ENCODE measurements at regions not wholly inside any gene's neighbourhood (a gene's known extent, or its start where the extent isn't known, plus 50 kb on each side); places are given as distances from the start of the nearest gene placed in this dataset.

DNA sequence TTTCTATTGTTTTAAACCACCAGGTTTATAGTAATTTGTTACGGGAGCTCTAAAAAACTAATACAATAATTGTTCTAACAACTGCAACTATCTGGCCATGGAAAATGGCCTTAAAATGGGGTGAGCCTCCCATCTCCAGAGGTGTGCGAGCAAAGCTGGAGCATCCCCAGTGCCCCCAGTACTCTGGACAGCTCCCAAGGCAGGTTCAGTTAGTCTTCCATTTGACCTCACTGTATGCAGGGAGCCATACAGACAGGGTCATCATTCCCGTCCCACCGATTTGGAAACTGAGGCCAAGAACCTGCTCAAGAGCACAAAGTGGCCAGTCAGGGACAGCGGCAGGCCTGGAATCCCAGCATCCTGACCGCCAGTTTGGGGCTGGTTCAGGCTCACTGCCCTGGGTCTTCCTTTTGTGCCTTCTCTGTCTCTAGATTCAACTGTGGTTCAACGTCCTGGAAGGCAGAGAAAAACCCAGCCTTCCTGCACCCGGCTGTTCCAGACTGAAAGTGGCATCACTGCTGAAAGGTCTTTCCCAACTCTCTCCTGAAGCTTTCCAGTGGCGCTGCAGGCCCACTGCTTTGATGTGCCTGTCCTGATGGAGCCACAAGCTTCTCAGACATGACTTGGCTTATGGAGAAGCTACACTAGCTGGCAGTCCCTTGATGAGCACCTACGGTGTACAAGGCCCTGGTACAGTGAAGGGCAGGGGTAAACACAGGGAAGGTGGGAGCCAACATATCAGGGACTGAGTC is 76.6 kb upstream of the LINGO1 start:
- no peak for DNase-seq (ENCODE audit: low spot score)

DNA sequence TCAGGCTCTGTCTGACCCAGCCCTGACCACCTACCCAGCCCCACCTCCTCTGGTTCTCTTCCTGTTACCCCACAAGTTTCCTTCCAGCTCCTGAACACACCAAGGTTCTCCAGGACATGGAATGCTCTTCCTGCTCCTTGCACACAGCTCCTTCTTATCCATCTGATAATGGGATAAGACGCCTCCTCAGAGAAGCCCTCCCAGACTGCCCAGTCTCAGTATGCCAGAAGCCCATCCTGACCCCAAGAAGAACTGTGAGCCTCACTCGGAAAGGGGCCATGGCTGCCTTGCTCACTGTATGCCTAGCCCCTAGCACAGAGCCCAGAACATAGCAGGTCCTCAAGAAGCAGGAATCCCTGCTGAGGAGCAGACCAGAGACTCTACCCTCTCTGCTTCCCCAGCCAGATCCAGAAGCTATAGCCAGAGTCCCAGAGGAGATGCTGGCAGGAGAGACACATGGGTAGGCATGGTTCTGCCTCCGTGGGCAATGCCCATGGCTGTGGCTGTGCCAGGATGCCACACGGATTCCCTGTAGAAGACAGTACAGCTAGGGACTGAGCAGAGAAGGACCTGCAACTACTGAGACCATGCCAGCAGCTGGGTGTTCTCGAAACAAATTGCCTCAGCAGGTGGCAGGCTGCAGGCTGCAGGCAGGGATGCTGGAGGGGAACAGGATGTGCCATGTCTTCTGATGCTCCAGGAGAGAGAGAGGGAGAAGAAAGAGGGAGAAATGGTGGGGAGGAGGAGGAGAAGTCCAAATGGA is 74.0 kb upstream of the LINGO1 start:
- DNase-seq (ENCODE audit: low spot score), result no peak

DNA sequence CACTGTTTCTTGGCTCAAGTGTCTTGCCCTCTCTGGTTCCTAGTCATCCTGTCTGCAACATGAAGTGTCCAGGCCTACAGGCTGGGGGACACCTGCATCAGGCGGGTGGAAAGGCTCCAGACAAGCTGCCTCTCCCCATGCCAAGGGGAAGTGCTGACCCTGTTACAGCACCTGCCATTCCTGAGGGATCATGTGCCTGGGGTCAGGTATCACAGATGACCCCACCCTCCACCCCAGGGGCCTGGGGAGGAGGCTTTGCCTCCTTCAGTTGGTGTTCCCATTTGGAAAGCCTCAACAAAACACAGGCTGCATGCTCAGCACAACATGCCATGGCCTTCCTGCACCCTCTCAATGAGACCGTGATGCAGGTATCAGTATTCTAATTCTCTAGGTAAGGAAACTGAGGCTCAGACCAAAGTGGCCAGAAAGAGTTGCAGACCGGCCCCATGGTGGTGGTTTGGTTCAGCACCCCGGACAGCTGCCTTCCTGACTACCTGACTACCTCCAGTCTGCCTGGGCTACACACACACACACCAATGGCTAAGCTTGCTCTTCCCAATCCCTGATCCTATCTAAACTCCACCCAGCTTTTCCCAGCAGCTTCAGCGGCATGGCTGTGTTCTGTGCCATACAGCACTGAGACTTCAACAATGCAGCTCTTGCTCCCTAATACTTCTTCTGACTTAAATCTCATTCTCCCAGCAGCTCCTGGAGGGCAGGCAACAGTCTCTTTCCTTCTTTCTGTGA is 69.7 kb upstream of the LINGO1 start:
- DNase-seq (ENCODE audit: low spot score), result peak; percentile 47

DNA sequence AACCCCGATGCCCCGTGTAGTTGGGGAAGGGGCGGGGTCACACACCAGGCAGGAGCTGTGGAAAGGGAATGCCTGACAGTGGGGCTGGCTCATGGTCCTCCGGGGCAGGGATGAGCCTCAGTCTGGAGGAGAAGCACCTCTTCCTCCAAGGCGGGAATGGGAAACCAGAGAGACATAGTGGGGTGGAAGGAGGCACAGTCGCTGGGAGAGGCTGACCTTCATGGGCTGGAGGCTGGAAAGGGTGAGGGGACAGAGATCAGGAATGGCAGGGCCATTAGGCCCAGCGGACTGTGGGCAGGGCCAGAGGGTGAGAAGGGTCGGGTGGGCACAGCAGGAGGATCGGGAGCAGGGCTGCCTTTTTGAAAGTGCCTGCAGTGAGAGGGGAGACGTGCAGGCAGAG is 65.8 kb upstream of the LINGO1 start:
- DNase-seq (ENCODE audit: low spot score), result no peak

DNA sequence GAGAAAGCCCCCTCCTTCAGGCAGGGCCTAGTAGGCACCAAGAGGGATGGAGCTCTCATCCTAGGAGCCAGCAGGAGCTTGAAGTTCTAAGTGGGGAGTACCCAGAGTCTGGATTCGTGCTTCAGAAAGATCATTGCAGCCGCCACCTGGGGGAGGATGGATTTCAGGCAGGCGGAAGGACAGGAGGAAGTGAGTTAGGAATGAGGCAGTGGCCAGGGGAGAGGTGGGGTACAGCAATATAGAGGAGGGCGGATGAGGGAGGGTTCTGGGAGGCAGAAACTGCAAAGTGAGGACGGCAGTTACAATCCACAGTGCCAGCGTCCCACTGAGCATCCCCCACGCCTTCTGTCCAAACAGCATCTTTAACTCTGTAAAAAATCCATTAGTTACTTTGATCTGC is 65.2 kb upstream of the LINGO1 start:
- no peak for DNase-seq (ENCODE audit: low spot score)

DNA sequence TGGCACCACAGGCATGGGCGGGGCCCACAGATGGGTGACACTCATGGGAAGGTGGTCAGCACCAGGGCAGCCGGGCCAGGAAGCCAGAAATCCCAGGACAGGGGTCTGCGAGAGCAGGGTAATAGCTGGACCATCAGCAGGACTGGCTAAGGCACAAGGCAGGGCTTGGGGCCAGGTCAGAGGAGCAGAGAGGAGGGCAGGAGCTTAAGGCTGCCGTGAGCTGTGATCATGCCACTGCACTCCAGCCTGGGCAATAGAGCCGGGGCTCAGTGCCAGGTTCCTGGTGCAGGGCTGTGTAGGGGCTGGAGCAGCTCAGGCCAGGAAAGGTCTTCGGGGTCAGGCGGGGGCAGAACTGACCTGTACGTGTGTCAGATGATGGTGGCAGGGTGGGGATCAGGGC is 64.2 kb upstream of the LINGO1 start:
- no peak for DNase-seq (ENCODE audit: low spot score)

DNA sequence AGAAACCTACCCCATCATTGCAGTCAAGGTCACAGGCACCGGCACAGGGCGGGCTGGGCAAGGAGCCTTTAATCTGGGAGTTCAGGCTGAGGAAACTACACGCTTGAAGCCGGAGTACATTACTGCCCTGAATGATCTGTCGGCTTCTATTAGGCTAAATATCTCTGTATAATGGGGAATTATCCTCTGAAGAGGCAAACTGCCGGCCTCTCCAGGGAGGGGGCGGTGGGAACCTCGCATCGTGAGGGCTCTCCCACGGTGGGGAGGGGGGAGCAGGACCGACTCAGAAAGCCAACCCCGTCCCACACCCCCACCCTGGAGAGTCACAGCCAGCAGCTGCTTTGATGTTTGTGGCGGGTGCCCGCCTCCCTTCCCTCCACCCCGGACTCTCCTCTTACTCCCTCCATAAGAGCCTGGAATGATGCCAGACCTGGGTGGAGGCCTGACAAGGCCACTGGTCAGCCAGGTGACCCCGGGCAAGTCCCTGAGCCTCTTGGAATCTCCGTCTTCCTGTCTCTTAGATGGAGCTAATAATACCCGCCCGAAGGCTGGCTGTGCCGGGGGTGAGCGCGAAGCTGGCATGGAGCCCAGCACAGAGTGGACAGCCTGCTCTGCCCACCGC is 63.4 kb upstream of the LINGO1 start:
- DNase-seq (ENCODE audit: low spot score), result no peak

DNA sequence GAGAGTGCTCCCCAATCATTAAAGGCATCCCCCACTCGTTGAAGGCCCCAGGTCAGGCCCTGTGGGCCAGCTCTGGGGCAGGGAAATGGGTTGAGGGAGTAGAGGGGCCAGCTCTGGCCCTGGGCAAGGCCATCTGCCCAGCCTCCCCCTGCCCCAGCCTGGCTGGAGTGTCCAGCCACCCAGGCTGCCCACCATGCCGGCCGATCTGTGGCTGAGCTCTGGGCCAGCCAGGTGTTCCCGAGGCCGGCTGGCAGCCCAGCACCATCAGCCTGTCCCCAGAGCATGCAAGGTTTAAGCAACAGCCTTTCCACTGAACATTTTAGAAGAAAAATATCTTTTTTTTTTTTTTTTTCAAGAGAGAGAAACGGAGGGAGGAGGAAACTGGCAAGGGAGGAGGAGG is 62.8 kb upstream of the LINGO1 start:
- DNase-seq (ENCODE audit: low spot score), result no peak

DNA sequence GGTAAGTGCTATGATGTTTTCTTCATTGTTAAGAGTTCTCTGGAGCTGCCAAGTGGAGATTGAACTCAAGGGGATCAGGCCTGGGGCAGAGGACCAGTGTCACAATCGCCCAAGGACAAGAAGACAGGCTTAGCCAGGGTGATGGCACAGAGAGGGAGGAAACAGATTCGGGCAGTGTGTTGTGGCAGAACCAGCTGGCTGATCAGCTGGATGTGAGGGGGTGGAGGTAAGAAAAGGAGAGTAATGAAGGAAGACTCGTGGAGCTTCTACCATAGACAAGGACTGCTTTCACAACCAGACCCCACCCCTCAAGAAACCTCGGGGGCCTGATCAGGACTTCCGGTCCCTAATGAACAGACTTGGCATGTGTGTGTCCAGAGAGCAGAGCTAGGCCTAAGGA is 60.9 kb upstream of the LINGO1 start:
- DNase-seq (ENCODE audit: low spot score), result no peak

DNA sequence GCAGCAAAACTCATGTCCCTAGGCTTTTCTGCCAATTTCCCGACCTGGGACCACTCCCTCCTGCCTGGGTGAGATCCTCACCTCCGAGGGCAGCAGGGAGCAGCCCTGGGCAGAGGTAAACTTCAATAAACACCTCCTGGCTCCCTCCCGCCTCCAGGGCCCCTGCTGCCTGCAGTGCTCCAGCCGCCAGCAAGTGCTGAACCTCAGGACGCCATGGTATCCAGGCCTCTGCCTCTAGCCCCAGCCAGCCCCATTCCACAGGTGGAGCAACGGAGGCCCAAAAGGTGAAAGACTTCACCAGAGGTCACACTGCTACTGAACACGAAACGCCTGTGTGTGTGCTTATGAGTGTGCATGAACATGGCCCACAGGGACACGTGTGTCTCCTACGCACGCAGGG is 59.9 kb upstream of the LINGO1 start:
- no peak for DNase-seq (ENCODE audit: low spot score)

DNA sequence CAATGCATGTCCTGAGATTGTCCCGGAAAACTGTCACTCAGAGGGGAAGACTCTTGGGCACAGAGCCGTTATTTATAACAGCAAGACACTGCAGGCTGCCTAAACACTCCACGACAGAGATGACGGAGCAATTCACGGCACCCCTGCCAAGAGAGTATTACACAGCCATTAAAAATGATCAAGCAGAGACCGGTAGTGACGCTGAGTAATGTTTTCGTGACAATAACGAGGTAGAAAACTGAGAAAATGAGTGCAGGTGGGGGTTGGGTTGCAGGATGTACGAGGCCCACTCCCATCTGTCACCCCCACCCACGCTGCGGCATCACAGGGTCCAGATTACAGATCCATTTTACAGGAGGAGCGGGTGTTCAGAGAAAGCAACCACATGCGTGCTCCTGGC is 58.9 kb upstream of the LINGO1 start:
- no peak for DNase-seq (ENCODE audit: low spot score)

DNA sequence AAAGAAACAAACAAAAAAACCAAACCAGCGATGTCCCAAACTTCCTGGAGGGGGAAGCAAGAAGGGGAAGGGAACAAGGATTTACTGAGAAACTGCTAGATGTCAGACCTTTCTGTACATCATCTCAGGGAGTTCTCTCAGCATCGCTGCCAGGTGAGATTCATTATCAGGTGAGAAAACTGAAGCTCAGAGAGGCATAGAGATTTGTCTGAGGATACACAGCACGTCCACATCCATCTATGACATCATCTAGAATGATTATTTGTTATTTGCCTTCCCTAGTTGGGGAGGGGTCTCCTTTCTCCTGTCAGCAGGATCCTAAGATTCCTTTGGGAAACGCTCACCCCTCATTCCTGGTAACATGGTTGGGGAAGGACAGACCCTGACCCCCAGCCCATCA is 57.1 kb upstream of the LINGO1 start:
- no peak for DNase-seq (ENCODE audit: low spot score)

DNA sequence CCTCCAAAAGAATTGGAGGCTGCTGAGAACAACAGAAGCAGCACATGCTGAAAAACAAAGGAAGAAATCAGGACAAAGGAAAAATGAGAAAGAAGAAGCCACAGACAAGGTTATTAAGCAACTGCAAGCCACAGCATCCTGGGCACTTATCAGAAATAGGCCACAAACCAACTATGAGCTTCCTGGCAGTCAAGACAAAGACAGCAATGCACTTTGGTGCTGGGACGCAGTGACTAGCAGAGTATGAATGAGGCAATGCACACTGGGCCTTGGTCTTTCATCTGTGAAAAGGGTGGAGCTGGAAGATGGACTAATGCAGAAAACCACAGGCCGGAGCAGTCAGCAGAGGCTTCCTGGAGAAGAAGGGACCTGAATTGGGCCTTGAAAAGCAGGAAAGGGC is 56.0 kb upstream of the LINGO1 start:
- DNase-seq (ENCODE audit: low spot score), result peak; percentile 27

DNA sequence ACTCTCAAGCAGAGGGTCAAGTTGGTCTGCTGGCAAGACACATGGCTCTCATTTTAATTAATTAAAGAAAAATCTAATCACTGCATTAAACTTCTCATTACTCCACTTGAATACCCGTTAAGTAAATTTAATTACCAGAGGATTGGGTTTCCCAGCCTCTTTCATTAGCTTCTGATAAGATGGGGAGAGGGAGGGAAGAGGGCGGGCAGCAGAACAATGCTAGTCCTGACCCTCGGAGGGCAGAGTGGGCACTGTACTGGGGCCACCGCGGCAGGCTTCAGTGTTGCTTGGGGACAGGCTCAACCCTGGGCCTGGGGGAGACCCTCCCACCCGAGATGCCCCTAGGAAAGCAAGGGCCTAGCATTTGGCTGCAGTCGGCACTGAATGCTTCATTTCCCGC is 55.6 kb upstream of the LINGO1 start:
- DNase-seq (ENCODE audit: low spot score), result no peak

DNA sequence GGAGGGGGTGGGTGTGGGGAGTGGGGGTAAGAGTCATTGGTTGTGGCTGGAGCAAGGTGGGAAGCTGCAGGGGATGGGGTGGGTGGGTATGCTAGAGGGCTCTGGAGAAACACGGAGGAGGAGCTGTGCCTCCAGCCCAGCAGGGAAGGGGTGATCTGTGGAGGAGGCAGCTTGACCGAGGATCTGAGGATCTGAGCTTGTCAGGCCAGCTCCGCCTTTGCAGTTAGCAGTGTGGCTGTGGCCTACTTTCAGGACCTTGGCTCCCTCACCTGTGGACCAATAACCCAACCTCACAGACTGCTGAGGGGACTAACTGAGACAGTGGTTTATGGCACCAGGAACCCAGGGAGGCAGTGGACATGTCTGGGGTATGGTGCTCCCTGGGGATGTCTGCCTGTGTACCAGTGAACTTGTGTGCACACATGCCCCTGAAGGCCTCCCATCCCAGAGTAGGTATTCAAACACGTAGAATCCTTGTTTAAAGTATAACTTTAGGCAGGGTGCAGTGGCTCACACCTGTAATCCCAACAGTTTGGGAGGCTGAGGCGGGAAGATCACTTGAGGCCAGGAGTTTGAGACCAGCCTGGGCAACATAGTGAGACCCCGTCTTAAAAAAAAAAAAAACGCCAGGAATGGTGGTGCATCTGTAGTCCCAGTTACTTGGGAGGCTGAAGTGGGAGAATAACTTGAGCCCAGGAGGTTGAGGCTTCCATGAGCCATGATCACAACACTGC is 52.5 kb upstream of the LINGO1 start:
- DNase-seq (ENCODE audit: low spot score), result no peak

DNA sequence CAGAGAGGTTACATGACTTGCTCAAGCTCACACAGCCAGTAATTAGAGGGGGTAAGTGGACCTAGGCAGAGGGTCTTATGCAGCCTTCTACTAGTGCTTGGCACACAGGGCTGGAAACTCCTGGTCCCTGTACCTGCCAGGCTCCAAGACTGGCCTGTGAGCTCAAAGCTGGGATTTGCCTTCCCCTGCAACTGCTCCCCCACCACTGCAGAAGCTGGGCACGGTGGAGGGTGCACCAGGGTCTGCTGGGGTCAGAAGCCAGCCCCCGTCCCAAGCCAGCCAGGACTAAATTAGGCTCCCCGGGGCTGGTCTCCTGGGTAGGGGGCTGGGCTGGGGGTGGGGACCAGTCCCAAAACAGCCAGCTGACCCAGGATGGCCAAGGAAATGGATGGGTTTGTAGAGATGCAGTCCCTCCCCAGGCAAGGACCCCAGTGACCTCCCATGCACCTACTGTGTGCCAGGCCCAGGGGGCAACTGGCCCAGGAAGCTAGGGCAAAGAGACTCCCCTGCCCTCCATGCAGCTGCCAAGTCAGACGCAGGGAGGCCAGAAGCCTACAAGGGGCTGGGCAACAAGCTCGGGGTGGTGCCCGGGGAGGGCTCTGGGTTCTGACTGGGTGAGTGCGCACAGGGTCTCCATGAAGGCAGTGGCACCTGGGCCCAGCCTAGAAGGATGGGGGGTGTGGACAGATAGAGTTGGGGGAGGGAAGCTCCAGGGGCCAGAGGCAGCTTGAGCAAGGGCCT is 51.8 kb upstream of the LINGO1 start:
- no peak for DNase-seq (ENCODE audit: low spot score)

DNA sequence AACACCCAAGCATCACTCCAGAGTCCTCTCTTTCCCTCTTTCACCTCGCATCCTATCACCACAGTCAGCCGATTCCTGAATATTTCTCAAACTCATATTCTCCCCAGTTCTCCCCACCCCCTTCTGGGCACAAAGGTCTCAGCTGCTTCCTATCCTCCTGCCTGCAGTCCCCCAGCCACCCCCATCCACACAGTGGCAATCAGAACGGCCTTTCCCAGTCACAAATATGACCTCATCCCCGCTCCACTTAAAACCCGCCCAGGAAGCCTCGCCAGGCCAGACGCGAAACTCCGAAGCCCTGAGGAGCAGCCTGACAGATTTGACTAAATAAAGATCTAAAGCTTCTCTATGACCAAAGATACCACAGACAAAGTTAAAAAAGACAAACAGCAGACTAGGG is 49.9 kb upstream of the LINGO1 start:
- DNase-seq (ENCODE audit: low spot score), result no peak
